ENCODE measurements at regions not wholly inside any gene's neighbourhood (a gene's known extent, or its start where the extent isn't known, plus 50 kb on each side); places are given as distances from the start of the nearest gene placed in this dataset.
"Not testable (repeated sequence)": the region's sequence is repeated elsewhere in the genome, so short reads cannot be mapped to it uniquely, and the experiment has no call there.

DNA sequence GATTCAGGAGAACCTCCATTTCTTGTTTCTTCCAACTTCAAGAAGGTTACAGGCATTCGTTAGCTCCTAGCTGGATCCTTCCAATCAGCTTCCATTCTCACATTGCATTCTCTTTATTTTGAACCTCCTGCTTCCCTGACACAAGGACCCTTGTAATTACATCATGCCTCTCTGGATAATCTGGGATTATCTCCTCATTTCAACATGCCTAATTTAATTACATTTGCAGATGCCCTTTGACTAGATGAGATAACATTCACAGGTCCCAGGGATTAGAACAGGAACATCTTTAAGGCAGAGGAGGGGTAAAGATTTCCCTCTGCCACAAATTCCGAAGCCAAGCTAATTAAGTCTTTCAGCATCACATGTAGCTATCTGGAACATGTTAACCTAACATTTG, 753.8 kb upstream of the PCDH7 start:
- DNase-seq = no peak

DNA sequence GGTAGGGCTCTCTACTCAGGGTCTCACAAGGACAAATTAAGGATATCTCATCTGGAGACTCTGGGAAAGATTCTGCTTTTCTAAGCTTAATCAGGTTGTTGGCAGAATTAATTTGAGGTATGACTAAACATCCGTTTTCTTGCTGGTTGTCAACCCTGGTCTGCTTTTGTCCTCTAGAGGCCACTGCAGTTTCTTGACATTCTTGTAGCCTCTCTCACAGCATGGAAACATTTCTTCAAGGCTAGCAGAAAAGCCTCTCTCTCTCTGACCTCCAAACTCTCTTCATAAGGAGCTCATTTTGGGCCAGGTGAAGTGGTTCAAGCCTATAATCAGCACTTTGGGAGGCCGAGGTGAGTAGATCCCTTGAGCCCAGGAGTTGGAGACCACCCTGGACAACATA, 749.5 kb upstream of the PCDH7 start:
- DNase-seq = no peak

DNA sequence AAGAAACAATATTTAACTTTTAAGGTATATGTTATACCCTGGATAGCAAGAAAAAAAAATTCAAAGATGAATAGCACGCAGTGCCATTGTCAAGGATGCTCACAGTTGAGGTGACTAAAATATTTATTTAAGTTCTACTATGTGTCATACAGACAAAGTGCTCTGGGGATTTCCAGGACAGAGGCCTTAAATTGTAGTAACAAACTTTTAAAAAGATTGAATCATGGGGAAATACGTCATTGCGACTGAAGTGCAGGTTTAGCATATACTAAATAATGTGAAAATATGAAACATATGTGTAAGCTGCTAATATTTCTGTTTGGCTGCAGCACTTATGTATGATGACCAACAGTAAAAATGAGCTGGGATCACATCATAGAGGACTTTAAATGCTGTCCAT, 748.0 kb upstream of the PCDH7 start:
- no peak for DNase-seq

DNA sequence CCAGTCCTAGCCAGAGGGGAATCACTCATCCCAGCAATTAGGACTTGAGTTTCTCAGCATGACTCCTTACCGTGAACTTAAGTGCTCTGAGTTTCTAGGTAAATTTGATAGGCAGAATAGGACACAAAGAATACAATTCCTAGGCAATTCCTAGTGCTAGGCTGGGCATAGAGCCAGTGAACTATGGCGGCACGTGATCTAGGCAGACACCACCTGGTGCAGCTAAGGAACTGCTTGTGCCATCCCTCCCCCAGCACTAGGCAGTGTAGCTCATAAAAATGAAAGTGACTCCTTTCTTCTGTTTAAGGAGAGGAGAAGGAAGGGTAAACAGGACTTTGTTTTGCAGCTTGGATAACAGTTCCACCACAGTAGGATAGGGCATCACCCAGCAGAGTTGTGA, 736.3 kb upstream of the PCDH7 start:
- no peak for DNase-seq

DNA sequence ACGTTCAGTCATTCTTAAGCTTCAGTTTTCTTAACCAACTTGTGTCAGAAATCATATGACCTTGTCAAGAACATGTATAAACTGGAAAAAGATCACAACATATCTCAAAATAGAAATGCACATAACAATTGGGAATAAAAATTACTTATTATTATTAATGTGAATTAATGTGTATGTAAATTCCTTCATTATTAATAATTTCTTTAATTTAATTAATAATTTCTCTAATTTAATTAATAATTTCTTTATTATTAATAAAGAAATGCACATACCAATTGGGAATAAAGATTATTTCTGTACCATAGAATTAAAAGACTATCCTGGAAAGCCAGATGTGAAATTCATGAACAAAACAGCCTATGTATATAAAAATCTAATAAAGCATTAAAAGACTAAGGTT, 718.5 kb upstream of the PCDH7 start:
- DNase-seq = no peak

DNA sequence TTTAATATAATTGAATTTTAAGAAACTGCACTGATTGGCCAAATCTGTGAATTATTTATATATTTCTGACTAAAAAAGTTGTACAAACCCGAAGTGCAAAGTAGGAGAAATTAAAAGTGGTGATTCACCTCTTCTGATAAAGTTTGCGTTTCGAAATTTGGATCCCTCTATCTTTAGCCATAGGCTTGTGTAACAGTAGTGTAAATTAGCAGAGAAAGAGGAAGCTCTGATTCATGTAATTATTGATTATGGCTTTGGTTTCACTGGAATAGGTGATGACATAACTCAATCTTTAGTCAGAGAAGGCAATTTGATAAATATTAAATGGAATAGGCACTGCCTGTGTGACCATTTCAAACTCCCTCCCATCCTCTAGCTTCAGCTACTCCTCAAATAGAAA, 717.8 kb upstream of the PCDH7 start:
- no peak for DNase-seq

DNA sequence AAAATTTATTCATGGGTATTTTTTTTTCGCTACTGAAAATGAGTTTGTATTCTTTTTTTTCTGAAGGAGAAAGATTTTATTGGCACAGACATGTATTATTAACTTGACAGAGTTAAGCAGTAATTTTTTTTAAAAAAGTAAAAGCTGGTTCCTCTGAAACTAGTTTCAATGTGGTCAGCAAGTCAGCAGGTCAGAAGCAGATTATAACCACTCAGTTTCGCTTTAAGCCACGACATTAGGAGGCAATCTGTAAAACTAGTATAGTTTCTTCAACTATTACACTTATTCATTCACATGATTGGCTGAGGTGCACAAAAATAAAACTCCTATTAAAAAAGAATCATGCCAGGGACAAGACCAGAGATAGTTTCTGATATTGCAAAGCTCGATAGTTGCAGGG, 714.2 kb upstream of the PCDH7 start:
- no peak for DNase-seq

DNA sequence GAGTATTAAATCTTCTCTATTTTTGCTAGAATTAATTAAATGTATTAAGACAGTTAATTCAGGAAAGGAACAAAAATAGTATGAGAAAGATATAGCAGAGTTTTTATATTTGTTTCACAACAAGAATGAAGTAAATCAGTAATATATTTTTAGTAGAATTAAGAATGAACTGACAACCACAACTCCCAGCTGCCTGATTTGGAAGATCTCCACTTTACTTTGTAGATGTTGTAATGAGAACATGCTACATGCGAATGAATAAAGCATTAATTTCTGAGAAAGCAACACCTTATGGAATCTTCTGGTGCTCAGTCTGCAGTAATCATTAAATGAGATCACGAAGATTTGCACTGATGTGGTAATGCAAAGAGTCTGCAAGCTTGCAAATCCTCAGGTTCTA, 695.6 kb upstream of the PCDH7 start:
- DNase-seq = no peak

DNA sequence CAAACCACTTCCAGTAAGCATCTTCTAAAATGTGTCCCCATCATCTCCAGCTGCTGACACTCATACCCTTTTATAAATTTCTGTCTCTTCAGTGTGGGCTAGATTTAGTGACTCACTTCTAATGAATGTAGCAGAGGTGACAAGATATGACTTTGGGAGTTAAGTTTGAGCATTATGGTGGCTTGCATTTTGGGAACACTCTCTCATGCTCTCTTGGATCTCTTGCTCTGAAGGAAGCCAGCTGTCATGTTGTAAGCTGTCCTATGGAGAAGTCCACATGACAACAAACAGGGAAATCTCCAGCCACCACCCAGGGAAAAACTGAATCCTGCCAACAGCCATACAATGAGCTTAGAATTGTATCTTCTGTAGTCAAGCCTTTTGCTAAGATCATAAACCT, 691.3 kb upstream of the PCDH7 start:
- no peak for DNase-seq

DNA sequence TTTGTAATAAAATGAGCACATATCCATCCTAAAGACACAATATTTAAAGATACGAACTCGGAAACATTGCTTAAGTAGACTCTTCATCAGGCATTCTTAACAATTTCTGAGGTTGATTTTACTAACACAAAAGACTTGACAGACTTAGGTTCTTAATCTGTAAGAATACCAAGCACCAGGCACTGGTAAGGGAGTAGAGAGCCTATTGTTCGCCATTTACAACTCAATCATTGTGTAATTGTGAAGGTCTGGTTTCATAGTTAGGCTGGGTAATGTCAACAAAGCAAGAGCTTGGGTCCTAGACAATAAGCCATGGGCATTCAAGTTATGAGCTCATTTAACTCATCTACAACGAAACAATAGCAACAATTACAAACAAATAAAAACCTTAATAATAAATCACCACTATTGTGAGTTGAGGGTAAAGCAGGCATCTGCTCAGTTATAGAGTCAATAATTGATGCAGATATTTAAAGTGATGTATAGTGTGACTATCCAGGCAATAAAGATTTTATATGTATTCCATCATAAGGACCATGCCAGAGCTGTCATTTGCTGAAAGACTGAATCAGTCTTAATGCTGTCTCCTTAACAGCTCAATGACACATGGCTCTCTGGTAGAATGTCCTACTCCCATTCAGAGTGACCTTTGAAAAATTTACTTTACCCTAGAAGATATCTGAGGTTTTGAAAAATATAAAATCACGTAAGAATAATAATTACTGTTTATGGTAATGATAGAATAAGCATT, 664.0 kb upstream of the PCDH7 start:
- DNase-seq = no peak

DNA sequence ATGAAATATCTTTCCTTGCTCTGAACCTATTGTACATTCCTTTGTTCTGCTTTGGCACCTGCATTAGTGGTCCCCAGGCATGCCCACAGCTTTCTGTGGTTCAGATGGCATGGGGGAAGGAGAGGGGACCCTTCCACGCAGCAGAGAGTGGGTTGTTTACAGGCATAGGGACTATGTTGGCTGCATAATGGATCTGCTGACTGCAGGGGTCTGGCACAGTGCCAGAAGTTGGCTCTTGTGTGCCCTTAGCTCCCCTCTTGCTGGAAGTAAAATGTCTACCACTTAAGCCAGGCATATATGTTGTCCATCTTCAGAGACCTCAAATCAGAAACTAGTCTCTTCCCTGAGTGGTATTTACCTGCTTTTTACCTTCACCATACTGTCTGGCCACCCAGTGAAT, 651.9 kb upstream of the PCDH7 start:
- no peak for DNase-seq

DNA sequence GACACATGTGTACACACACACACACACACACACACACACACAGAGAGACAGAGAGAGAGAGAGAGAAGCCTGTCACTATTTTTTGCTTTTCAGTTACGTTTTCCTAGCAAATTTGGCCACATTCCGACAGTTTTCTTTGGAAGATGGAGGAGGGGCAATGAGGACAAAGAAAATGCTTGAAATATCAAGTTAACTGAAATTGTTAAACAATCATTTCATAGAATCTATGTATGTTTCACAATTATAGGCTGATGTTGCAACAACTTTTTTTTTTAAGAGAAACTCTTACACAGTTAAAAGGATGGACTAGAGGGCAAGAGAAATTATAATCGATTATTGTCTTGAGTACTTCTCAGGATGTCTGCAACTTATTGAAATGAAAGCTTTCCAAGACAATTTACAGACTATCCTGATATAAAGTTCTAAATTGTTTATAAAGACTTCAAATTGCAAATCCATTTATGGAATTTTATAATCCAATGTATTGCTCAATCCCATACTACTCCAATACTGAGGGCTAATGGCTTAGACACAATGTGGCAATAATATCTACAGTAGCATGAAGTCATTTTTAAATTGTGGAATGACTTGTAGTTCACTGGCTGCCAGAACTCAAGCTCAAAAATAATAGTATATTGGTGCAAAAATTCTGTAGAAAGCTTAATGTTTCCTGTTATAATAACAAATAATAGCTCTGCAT, 647.0 kb upstream of the PCDH7 start:
- no peak for DNase-seq

DNA sequence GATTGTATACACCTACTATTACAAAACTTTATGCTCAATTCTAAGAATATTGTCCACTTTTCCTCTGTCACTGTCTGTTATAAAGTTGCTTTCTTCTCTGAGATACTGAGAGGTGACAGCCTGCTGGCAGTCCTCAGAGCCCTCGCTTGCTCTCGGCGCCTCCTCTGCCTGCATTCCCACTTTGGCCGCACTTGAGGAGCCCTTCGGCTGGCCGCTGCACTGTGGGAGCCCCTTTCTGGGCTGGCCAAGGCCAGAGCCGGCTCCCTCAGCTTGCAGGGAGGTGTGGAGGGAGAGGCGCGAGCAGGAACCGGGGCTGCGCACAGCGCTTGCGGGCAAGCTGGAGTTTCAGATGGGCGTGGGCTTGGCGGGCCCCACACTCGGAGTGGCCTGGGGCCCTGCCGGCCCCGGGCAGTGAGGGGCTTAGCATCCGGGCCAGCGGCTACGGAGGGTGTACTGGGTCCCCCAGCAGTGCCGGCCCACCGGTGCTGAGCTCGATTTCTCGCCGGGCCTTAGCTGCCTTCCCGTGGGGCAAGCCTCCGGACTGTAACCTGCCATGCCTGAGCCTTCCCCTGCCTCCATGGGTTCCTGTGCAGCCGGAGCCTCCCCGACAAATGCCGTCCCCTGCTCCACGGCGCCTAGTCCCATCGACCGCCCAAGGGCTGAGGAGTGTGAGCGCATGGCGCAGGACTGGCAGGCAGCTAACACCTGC, 627.6 kb upstream of the PCDH7 start:
- DNase-seq = not testable (repeated sequence)

DNA sequence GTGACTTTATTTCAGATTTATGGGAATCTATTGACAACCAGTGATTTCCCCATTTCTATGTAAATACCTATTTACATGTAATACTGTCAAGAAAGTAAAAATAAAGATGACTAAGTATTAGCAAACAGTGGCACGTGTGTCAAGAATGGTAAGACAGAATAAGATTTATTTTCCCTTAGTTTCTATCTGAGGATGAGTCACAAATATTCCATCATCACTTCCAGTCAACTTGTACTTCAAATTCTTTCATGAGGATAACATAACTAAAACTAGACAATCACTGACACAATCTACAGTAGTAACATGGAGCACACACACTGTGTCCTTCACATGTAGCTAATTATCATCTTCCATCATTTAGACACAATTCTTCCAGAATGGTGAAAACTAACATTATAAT, 625.3 kb upstream of the PCDH7 start:
- no peak for DNase-seq

DNA sequence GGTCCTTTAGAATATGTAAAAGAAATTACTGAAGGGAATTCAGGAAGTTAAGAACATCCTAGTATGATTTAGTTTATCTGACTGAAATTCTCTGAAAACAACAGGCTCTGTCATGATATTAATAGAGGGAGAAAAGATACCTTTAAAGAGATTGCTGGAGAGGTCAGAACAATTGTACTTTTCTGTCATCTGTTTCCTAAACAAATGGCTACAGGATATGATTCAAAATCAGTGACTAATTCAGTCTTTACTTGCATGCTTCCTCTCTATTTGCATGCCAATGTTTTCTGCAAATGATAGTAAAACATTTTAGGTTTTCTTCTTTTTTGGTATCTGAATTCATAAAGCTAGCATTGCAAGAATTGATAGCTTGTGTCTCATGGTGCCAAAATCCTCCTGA, 616.7 kb upstream of the PCDH7 start:
- DNase-seq = no peak

DNA sequence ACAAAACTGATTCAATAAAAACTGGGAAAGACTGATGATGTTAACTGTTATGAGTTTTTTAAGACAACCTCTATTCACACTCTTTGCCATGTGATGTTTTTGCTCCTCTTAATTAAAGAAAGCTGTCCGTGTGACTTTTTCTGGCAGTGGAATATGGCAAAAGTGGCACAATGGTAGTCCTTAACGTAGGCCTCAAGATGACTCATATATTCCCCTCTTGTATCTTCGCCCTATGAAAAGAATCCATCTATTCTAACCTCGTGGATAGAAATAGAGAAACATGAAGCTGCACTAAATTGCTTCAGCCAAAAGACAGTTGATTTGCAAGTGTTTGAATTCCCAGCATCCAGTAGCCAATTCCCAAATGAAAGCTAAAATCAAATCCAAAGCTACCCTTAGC, 603.8 kb upstream of the PCDH7 start:
- no peak for DNase-seq

DNA sequence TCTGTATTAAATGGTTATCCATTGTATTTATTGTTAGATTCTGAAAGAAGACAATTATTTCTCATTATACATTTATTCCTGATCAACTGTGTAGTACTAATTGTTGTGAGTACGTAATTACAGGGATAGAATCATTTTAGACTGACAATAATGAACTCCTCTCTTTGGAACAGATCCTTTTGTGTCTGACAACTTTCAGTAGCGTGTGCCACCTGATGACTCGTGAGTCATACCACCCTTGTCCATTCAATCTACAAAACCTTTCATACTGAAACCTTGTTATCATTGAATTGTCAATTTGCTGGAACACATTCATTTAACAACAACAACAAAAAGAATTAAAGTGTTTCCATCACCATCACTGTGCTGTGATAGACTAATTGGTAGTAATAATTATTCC, 602.7 kb upstream of the PCDH7 start:
- DNase-seq = no peak

DNA sequence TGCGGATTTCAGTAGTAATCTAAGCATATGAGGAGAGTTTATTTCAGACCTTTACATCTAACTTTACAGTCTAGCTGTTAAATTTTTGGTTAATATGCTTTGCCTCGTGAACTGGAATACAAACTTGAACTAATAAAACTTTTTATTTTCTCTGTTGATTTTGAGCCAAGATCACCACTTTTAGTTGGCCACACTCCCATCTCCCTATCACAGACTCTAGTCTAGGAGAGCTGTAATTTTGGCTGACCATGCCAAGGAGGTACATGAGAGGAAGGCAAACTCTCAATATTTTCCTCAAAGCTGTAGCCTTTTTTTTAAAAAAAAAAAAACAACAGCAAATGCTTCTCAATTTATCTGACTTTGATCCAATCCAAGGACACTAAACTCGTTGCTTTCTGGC, 597.5 kb upstream of the PCDH7 start:
- DNase-seq = no peak

DNA sequence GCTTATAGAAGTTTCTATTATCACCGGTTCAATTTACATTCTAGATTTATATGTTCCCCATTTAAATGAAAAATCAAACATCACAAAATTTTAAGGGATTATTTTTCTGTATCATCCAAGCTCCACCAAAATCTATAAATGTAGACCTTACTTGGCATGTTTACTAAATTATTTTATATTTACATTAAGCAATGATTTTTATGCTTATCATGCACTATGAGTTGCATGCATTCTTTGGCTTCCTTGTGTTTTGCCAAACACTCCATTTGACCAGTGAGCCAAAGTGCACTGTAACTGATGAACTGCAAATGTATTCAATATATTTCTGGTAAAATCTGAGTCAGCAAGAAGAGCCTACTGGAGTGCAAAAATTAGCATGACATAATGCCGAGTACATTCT, 595.5 kb upstream of the PCDH7 start:
- not testable (repeated sequence) for DNase-seq

DNA sequence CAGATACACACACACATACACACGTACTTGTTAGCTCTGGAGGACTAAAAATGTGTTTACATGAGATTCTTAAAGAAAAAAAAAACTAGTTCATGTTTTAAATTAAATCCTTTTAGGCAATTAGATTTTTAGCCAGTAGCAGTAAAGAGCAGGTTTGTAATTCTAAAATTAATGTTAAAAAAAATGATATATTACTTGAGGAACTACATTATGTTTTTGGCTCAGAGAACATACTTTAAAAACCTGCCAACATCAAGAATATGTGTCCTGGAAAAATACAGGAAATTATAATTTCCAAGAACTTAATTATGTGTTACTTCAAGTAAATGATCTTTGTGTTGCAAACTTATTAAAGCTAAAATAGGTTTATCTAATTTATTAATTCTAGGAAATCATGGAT, 594.3 kb upstream of the PCDH7 start:
- DNase-seq = no peak

DNA sequence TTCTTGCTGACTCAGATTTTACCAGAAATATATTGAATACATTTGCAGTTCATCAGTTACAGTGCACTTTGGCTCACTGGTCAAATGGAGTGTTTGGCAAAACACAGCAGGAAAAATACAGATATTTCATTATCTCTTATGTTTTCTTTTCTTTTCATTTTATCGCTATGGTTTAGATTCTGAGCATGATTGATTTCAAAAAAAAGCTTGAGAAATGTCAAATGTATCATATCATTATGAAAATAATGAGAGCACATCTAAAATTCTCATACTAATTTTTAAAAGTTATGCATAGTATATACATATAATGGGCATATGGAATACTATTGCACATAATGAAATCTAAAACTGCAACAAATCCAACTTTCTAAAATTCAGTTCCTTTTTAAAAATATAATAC, 593.8 kb upstream of the PCDH7 start:
- no peak for DNase-seq

DNA sequence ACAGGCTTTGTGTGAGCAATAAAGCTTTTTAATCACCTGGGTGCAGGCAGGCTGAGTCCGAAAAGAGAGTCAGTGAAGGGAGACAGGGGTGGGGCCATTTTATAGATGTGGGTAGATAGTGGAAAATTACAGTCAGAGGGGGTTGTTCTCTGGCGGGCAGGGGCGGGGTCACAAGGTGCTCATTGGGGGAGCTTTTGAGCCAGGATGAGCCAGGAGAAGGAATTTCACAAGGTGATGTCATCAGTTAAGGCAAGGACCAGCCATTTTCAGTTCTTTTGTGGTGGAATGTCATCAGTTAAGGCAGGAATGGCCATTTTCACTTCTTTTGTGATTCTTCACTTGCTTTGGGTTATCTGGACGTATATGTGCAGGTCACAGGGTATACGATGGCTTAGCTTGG, 571.3 kb upstream of the PCDH7 start:
- DNase-seq = not testable (repeated sequence)

DNA sequence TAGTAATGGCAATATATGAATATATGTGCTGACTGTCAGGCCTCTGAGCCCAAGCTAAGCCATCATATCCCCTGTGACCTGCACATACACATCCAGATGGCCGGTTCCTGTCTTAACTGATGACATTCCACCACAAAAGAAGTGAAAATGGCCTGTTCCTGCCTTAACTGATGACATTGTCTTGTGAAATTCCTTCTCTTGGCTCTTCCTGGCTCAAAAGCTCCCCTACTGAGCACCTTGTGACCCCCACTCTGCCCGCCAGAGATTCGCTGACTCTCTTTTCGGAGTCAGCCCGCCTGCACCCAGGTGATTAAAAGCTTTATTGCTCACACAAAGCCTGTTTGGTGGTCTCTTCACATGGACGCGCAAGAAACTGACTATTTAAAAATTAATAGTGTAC, 570.6 kb upstream of the PCDH7 start:
- not testable (repeated sequence) for DNase-seq

DNA sequence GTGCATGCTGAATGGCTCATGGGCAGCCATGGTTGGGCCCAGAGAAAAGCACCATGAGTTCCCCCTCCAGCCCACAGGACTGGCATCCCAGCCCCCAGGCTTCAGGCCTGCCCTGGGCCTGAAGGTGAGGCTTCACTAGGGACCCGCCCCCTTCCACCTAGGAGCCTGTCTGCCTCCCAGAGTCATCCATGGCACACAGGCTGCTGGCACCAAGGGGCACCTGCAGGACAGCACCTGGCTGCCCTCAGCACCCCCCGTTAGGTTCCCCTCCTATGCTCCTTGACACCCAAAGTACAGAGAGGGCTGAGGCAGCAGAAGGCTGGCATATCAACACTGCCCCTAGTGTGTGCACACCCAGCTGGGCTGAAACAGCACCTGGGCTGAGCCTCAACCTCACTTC, 566.7 kb upstream of the PCDH7 start:
- no peak for DNase-seq
